Endothelial cell of umbilical vein (primary cell): ENCODE measurements at regions not wholly inside any gene's neighbourhood (a gene's known extent, or its start where the extent isn't known, plus 50 kb on each side); places are given as distances from the start of the nearest gene placed in this dataset.
"Not testable (repeated sequence)": the region's sequence is repeated elsewhere in the genome, so short reads cannot be mapped to it uniquely, and the experiment has no call there.

Experiments used
- BruUV-seq: library from RNA; stranded (reverse); fragments of 400-500 nt; replicated peaks from 2 replicates; lab custom pipeline; 2021; lab: Mats Ljungman, UMichigan
- CTCF ChIA-PET: fragments of 300-600, 350-600 bp; sonication (Branson Sonifier 250); formaldehyde crosslinking; loops from one replicate; lab custom pipeline; 2021; ENCODE audit warnings: antibody characterized with exemption, inconsistent platforms; lab: Charles Lee
- POLR2A ChIA-PET: fragments of 300-600, 350-600 bp; sonication (Branson Sonifier 250); formaldehyde crosslinking; loops from one replicate; lab custom pipeline; 2021; ENCODE audit warnings: antibody characterized with exemption, inconsistent platforms; lab: Charles Lee
- DNase-seq: peaks from one replicate; pipeline ENCODE4 v3.0.0-alpha.2; 2011; ENCODE audit warnings: low read depth, low spot score
- FAIRE-seq: peaks from 2 replicates; lab custom pipeline; 2011; peaks lifted over from hg19 to GRCh38; lab: Jason Lieb, UNC
- H2AFZ ChIP-seq: 2 replicates; pipeline ENCODE4 v1.6.0; 2012; ENCODE audit warnings: low read depth, low read length, control low read depth, inconsistent platforms
- H3K27ac ChIP-seq: 2 replicates; pipeline ENCODE4 v1.5.1; 2011; ENCODE audit warnings: low read depth, mild to moderate bottlenecking, control low read depth, low read length, moderate library complexity; ENCODE audit not compliant: insufficient read depth
- H3K27me3 ChIP-seq, 2 experiments: 2 replicates each; pipeline versions ENCODE4 v1.6.0 to v1.6.1; 2011; ENCODE audit warnings: low read length in 2 of 2, mixed read lengths in 1 of 2; ENCODE audit not compliant: control insufficient read depth in 2 of 2, insufficient read depth in 2 of 2
- H3K36me3 ChIP-seq, 2 experiments: 2 replicates in 1 of 2; 3 replicates in 1 of 2; pipeline ENCODE4 v1.5.1; 2011; ENCODE audit warnings: low read length in 2 of 2, mild to moderate bottlenecking in 1 of 2, moderate library complexity in 1 of 2; ENCODE audit not compliant: control insufficient read depth in 2 of 2, insufficient read depth in 2 of 2; ENCODE audit errors: extremely low read depth in 1 of 2
- H3K4me1 ChIP-seq: 3 replicates; pipeline ENCODE4 v1.5.1; 2011; ENCODE audit warnings: mild to moderate bottlenecking, low read length; ENCODE audit not compliant: control insufficient read depth, insufficient read depth; ENCODE audit errors: extremely low read depth
- H3K4me2 ChIP-seq: 2 replicates; pipeline ENCODE4 v1.6.1; 2011; ENCODE audit warnings: low read length, control low read depth, mixed read lengths; ENCODE audit not compliant: insufficient read depth
- H3K4me3 ChIP-seq, 3 experiments: fragments of 200-600 bp in 1 of 3; sonication (generic), shearing (Covaris generic) in 1 of 3; replicated peaks in 1 of 3; 2 replicates each; pipeline ENCODE4 v1.5.1; 2011 to 2016; ENCODE audit warnings: control low read depth in 3 of 3, low read length in 3 of 3, mild to moderate bottlenecking in 2 of 3, inconsistent platforms in 1 of 3, low read depth in 1 of 3, moderate library complexity in 1 of 3; ENCODE audit not compliant: insufficient read depth in 1 of 3
- H3K79me2 ChIP-seq: 2 replicates; pipeline ENCODE4 v1.6.0; 2012; ENCODE audit warnings: low read length, inconsistent platforms; ENCODE audit not compliant: control insufficient read depth, insufficient read depth
- H3K9ac ChIP-seq: replicated peaks from 2 replicates; pipeline ENCODE3; 2011; ENCODE audit warnings: low read length, control low read depth; ENCODE audit not compliant: insufficient read depth; ENCODE audit errors: extremely low read depth
- H3K9me1 ChIP-seq: replicated peaks from 3 replicates; pipeline ENCODE4 v1.6.0; 2011; ENCODE audit warnings: mild to moderate bottlenecking, low read length; ENCODE audit not compliant: control insufficient read depth, insufficient read depth; ENCODE audit errors: extremely low read depth
- H3K9me3 ChIP-seq: replicated peaks from 2 replicates; pipeline ENCODE4 v1.5.1; 2012; ENCODE audit warnings: low read length, inconsistent platforms; ENCODE audit not compliant: control insufficient read depth, insufficient read depth
- H4K20me1 ChIP-seq: replicated peaks from 2 replicates; pipeline ENCODE3; 2011; ENCODE audit warnings: mild to moderate bottlenecking, low read length; ENCODE audit not compliant: control insufficient read depth, insufficient read depth; ENCODE audit errors: extremely low read depth
- JUN ChIP-seq: IDR thresholded peaks from 2 replicates; pipeline ENCODE4 v1.6.1; 2011; ENCODE audit warnings: borderline replicate concordance, low read depth; ENCODE audit not compliant: insufficient read length, insufficient read depth
- MYC ChIP-seq: IDR thresholded peaks from one replicate; pipeline ENCODE4 v1.6.1; 2011; ENCODE audit warnings: mild to moderate bottlenecking, low read depth, low read length
- dilution Hi-C: fragments of 300-500 bp; cut with MboI; formaldehyde crosslinking; loops from one replicate; pipeline ENCODE4 v1.15.0; 2019; ENCODE audit warnings: low sequenced_read_pairs; ENCODE audit not compliant: extremely low pct_ligation_motif_present
- intact Hi-C: fragments of 100-400 bp; cut with micrococcal nuclease; formaldehyde crosslinking; loops from one replicate; pipeline ENCODE4 v1.10.0; 2022
- TF ChIP-seq, protein P1 (sequence below), 2 donors: IDR thresholded peaks; 1 replicate in 1 of 2; 2 replicates in 1 of 2; pipeline ENCODE4 v1.5.1; 2011; ENCODE audit warnings: low read length in 2 of 2, mild to moderate bottlenecking in 2 of 2, moderate library complexity in 2 of 2, control low read depth in 1 of 2, inconsistent platforms in 1 of 2, low read depth in 1 of 2; ENCODE audit not compliant: insufficient read depth in 1 of 2; ENCODE audit errors: extremely low read depth in 1 of 2
- TF ChIP-seq, protein P2 (sequence below): IDR thresholded peaks from 2 replicates; pipeline ENCODE4 v1.6.1; 2011; ENCODE audit not compliant: insufficient read depth, insufficient read length

- CTCF ChIA-PET, result no interaction called here
- dilution Hi-C loops, result no loop called here
Measured at GRCh38 chr12:131287938-131288764, 334.4 kb downstream of the ADGRD1 start.

GRCh38 chr12:131288765-131289695 is 335.3 kb downstream of the ADGRD1 start:
- FAIRE-seq, H3K9me1 ChIP-seq, CTCF ChIA-PET, H3K36me3 ChIP-seq, H3K27ac ChIP-seq, H3K4me2 ChIP-seq, H3K4me1 ChIP-seq, H3K9ac ChIP-seq, H2AFZ ChIP-seq, POLR2A ChIA-PET, BruUV-seq, DNase-seq, dilution Hi-C loops, intact Hi-C loops, H3K79me2 ChIP-seq, H3K4me3 ChIP-seq, H3K27me3 ChIP-seq, H3K9me3 ChIP-seq, H4K20me1 ChIP-seq: not testable (repeated sequence)

More at GRCh38 chr12:131287938-131288764, 334.4 kb downstream of the ADGRD1 start:
- H3K79me2 ChIP-seq, result no peaks in the 10 kb centered on the region
- no peak overlapping the region for H3K4me3 ChIP-seq
- H4K20me1 ChIP-seq, result no peaks in the 10 kb centered on the region
- peaks cover 6% of the 10 kb centered on the region for H3K9me3 ChIP-seq
- no TSS peak for BruUV-seq
- H3K4me2 ChIP-seq, result no peak overlapping the region
- POLR2A ChIA-PET, result no interaction called here
- no peaks in the 10 kb centered on the region for H3K36me3 ChIP-seq
- TF ChIP-seq, protein P1, sequence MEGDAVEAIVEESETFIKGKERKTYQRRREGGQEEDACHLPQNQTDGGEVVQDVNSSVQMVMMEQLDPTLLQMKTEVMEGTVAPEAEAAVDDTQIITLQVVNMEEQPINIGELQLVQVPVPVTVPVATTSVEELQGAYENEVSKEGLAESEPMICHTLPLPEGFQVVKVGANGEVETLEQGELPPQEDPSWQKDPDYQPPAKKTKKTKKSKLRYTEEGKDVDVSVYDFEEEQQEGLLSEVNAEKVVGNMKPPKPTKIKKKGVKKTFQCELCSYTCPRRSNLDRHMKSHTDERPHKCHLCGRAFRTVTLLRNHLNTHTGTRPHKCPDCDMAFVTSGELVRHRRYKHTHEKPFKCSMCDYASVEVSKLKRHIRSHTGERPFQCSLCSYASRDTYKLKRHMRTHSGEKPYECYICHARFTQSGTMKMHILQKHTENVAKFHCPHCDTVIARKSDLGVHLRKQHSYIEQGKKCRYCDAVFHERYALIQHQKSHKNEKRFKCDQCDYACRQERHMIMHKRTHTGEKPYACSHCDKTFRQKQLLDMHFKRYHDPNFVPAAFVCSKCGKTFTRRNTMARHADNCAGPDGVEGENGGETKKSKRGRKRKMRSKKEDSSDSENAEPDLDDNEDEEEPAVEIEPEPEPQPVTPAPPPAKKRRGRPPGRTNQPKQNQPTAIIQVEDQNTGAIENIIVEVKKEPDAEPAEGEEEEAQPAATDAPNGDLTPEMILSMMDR (IDR thresholded peaks at IDR 0.05; ENCODE audit: extremely low read depth in 1 of 2, insufficient read depth in 1 of 2, low read depth in 1 of 2, low read length in 2 of 2), result no peak
- TF ChIP-seq, protein P2, sequence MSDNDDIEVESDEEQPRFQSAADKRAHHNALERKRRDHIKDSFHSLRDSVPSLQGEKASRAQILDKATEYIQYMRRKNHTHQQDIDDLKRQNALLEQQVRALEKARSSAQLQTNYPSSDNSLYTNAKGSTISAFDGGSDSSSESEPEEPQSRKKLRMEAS, result no peak
- TF ChIP-seq JUN (no peak), MYC (no peak)
- H3K27me3 ChIP-seq, result no peaks in the 10 kb centered on the region
- no peak overlapping the region for H3K27ac ChIP-seq
- no peak overlapping the region for H2AFZ ChIP-seq
- no peaks in the 10 kb centered on the region for H3K9me1 ChIP-seq
- intact Hi-C loops, result no loop called here
- FAIRE-seq (no peak), DNase-seq (no peak)
- H3K4me1 ChIP-seq, result no peaks in the 10 kb centered on the region
- H3K9ac ChIP-seq, result no peak overlapping the region

DNA sequence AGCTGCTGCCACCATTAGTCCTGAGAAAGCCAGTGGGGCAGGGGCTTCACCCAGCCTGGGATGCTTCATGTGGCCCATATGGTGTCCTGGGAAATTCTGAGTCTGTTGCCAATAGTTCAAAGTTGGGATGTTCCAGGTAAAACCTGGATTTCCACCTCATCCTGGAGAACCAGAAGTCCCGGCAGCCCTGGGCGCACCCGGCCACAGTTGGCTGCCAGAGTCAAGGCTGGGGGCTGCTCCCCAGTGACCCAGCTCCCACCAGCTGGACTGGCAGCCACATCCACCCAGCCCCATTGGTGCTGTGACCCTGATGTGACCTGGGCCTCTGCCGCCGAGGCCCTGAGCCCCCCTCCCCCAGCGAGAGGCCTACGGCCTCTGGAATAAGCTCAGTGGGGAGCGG is 336.1 kb downstream of the ADGRD1 start:
- intact Hi-C loops, result loop anchor here (10.0 kb wide), 1 partner anchor 375 kb away; no protein-coding TSS in a partner anchor

More for the DNA sequence above, 336.1 kb downstream of the ADGRD1 start:
- H3K27me3 ChIP-seq, H3K4me1 ChIP-seq, DNase-seq, BruUV-seq, dilution Hi-C loops, CTCF ChIA-PET, H3K4me2 ChIP-seq, H3K4me3 ChIP-seq, H4K20me1 ChIP-seq, H3K9ac ChIP-seq, H3K79me2 ChIP-seq, H3K27ac ChIP-seq, POLR2A ChIA-PET, H2AFZ ChIP-seq, H3K36me3 ChIP-seq, FAIRE-seq, H3K9me3 ChIP-seq, H3K9me1 ChIP-seq: not testable (repeated sequence)
